A673 (cell line): ENCODE measurements at regions not wholly inside any gene's neighbourhood (a gene's known extent, or its start where the extent isn't known, plus 50 kb on each side); places are given as distances from the start of the nearest gene placed in this dataset.

Experiments
- BruUV-seq: library from RNA; stranded (reverse); fragments of 400-500 nt; replicated peaks from 2 replicates; lab custom pipeline; 2021; lab: Mats Ljungman, UMichigan
- CTCF ChIA-PET: fragments of 300-600 bp; sonication (Branson Sonifier 250); formaldehyde crosslinking; loops from one replicate; lab custom pipeline; 2022; ENCODE audit warnings: antibody characterized with exemption; lab: Charles Lee
- POLR2A ChIA-PET: fragments of 300-600 bp; sonication (Branson Sonifier 250); formaldehyde crosslinking; loops from one replicate; lab custom pipeline; 2022; ENCODE audit warnings: antibody characterized with exemption; ENCODE audit not compliant: low non-redundant PET; lab: Charles Lee
- DNase-seq: peaks from one replicate; pipeline ENCODE4 v3.0.0-alpha.2; 2015; ENCODE audit warnings: low spot score
- H3K27ac ChIP-seq: fragments of 200-600 bp; sonication (generic); 2 replicates; pipeline ENCODE4 v1.5.1; 2016; ENCODE audit warnings: mixed run types, low read depth, mild to moderate bottlenecking, mixed read lengths, antibody characterized with exemption, low read length; ENCODE audit not compliant: poor library complexity, severe bottlenecking
- H3K27me3 ChIP-seq: fragments of 200-600 bp; sonication (generic); replicated peaks from 2 replicates; pipeline ENCODE4 v1.6.1; 2017; ENCODE audit warnings: mixed run types, low read depth, mild to moderate bottlenecking, mixed read lengths, antibody characterized with exemption, low read length; ENCODE audit not compliant: insufficient read depth, poor library complexity
- H3K36me3 ChIP-seq: fragments of 200-600 bp; sonication (generic); 2 replicates; pipeline ENCODE4 v1.6.1; 2016; ENCODE audit warnings: mixed run types, mild to moderate bottlenecking, mixed read lengths, antibody characterized with exemption, low read length; ENCODE audit not compliant: insufficient read depth, poor library complexity, severe bottlenecking
- H3K4me1 ChIP-seq: fragments of 200-600 bp; sonication (generic); 2 replicates; pipeline ENCODE4 v1.6.1; 2017; ENCODE audit warnings: mixed run types, mild to moderate bottlenecking, mixed read lengths, antibody characterized with exemption, low read length; ENCODE audit not compliant: insufficient read depth, poor library complexity, severe bottlenecking
- H3K4me3 ChIP-seq: fragments of 200-600 bp; sonication (generic); 2 replicates; pipeline ENCODE4 v1.5.1; 2016; ENCODE audit warnings: low read depth, mixed run types, mild to moderate bottlenecking, mixed read lengths, low read length; ENCODE audit not compliant: poor library complexity, severe bottlenecking
- H3K9me3 ChIP-seq: fragments of 200-600 bp; sonication (generic); 2 replicates; pipeline ENCODE4 v1.6.1; 2016; ENCODE audit warnings: mixed run types, low read depth, mild to moderate bottlenecking, mixed read lengths, antibody characterized with exemption, low read length; ENCODE audit not compliant: poor library complexity, severe bottlenecking
- EZH2 ChIP-seq: fragments of 200-600 bp; sonication (generic); IDR thresholded peaks from 2 replicates; pipeline ENCODE4 v1.6.1; 2017; ENCODE audit warnings: borderline replicate concordance, low read depth, mild to moderate bottlenecking, mixed read lengths, antibody characterized with exemption, low read length; ENCODE audit not compliant: poor library complexity, severe bottlenecking
- intact Hi-C: fragments of 100-400 bp; cut with micrococcal nuclease; formaldehyde crosslinking; loops from one replicate; pipeline ENCODE4 v1.10.0; 2022; ENCODE audit not compliant: unreplicated experiment
- TF ChIP-seq, protein P1 (sequence below): fragments of 300-800, 200-600 bp; sonication (generic); conservative IDR thresholded peaks from 2 replicates; pipeline ENCODE4 v1.5.1; 2017; ENCODE audit warnings: low read depth, mild to moderate bottlenecking, antibody characterized with exemption, low read length, moderate library complexity, mixed read lengths

DNA sequence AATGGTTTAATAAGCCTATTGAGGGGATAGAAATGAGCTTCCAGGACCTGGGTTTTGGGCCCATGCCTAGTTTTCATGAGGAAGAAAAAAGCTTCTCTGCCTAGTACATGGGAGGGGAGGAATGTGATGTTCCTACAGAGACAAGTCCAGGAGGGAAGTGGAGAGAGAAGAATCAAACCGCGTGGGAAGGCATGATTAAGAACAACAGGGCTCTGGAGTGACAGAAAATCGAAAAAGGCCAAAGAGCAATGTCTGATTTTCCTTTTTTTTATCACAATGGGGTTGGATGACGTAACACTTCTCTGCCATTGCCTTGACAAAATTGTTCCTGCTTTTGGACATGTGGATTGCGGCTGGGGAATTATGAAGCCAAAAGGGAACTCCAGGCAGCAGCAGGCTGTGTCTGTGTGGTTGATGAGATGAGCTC is 258.6 kb downstream of the CXCL12 start:
- ChIA-PET CTCF (no interaction called here), POLR2A (no interaction called here)
- no peak for DNase-seq
- Histone ChIP-seq H3K36me3 (no peaks in the 10 kb centered on the region), H3K4me1 (no peaks in the 10 kb centered on the region), H3K9me3 (peaks cover 4% of the 10 kb centered on the region), H3K27ac (no peak overlapping the region), H3K4me3 (no peak overlapping the region), H3K27me3 (no peaks in the 10 kb centered on the region)
- intact Hi-C loops = no loop called here
- TF ChIP-seq EZH2 = no peak
- TF ChIP-seq, protein P1, sequence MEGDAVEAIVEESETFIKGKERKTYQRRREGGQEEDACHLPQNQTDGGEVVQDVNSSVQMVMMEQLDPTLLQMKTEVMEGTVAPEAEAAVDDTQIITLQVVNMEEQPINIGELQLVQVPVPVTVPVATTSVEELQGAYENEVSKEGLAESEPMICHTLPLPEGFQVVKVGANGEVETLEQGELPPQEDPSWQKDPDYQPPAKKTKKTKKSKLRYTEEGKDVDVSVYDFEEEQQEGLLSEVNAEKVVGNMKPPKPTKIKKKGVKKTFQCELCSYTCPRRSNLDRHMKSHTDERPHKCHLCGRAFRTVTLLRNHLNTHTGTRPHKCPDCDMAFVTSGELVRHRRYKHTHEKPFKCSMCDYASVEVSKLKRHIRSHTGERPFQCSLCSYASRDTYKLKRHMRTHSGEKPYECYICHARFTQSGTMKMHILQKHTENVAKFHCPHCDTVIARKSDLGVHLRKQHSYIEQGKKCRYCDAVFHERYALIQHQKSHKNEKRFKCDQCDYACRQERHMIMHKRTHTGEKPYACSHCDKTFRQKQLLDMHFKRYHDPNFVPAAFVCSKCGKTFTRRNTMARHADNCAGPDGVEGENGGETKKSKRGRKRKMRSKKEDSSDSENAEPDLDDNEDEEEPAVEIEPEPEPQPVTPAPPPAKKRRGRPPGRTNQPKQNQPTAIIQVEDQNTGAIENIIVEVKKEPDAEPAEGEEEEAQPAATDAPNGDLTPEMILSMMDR = no peak
- BruUV-seq = no TSS peak

DNA sequence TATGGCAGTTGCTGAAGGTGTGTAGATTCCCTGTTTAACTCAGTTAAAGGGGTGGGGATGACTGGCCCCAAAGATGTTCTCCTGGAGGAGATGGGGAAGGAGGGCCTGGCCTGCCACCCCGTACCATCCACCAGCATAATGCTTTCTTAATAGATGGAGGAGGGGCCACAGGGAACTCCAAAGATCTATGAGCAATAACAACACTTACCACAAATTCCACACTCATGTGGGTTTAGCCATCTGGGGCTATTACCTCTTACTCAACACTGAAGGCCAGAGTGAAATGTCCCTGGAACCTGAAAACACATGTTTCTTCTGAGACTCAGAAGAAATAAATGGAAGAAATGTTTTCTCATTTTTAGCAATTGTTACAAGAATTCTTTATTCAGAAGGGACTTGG is 259.0 kb downstream of the CXCL12 start:
- TF ChIP-seq EZH2 = no peak
- TF ChIP-seq, protein P1 = no peak
- Histone ChIP-seq H3K4me3 (no peak overlapping the region), H3K36me3 (no peaks in the 10 kb centered on the region), H3K27me3 (no peaks in the 10 kb centered on the region), H3K27ac (no peak overlapping the region), H3K9me3 (peaks cover 4% of the 10 kb centered on the region), H3K4me1 (no peaks in the 10 kb centered on the region)
- intact Hi-C loops = no loop called here
- ChIA-PET POLR2A (no interaction called here), CTCF (no interaction called here)
- DNase-seq = no peak
- no TSS peak for BruUV-seq

DNA sequence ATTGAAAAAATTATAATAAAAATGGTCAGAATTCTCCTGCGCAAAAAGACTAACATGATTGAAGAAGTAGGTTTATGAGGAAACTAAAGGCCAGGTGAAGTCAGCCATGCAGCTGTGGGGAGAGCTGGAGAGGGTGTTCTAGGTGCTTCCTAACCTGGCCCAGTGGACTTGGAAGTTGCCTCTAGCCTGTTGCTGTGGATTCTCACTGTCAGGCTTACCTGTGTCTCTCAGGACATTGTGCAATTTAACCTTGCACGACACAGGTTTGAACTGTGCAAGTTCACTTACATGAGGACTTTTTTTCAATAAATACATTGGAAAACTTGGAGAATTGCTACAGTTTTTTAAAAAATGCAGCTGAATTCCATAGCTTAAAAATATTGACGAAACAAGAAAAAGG is 266.4 kb downstream of the CXCL12 start:
- CTCF ChIA-PET = no interaction called here
- intact Hi-C loops = no loop called here
- no peaks in the 10 kb centered on the region for H3K36me3 ChIP-seq
- H3K4me1 ChIP-seq = no peaks in the 10 kb centered on the region
- no peaks in the 10 kb centered on the region for H3K27me3 ChIP-seq
- TF ChIP-seq, protein P1 = no peak
- no peak for TF ChIP-seq EZH2
- H3K9me3 ChIP-seq = peaks cover 5% of the 10 kb centered on the region
- POLR2A ChIA-PET = no interaction called here
- H3K27ac ChIP-seq = no peak overlapping the region
- no peak overlapping the region for H3K4me3 ChIP-seq
- DNase-seq = no peak
- no TSS peak for BruUV-seq
